ENCODE measurements at regions not wholly inside any gene's neighbourhood (a gene's known extent, or its start where the extent isn't known, plus 50 kb on each side); places are given as distances from the start of the nearest gene placed in this dataset.
A peak's percentile ranks its signal among the peaks of the same experiment; 100 is the strongest.
"Not testable (repeated sequence)": the region's sequence is repeated elsewhere in the genome, so short reads cannot be mapped to it uniquely, and the experiment has no call there.

DNA sequence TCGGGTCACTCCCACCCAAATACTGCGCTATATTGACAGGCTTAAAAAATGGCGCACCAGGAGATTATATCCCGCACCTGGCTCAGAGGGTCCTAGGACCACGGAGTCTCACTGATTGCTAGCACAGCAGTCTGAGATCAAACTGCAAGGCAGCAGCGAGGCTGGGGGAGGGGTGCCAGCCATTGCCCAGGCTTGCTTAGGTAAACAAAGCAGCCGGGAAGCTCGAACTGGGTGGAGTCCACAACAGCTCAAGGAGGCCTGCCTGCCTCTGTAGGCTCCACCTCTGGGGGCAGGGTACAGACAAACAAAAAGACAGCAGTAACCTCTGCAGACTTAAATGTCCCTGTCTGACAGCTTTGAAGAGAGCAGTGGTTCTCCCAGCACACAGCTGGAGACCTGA lies 2277.3 kb upstream of the ACO1 start:
- not testable (repeated sequence) for DNase-seq

DNA sequence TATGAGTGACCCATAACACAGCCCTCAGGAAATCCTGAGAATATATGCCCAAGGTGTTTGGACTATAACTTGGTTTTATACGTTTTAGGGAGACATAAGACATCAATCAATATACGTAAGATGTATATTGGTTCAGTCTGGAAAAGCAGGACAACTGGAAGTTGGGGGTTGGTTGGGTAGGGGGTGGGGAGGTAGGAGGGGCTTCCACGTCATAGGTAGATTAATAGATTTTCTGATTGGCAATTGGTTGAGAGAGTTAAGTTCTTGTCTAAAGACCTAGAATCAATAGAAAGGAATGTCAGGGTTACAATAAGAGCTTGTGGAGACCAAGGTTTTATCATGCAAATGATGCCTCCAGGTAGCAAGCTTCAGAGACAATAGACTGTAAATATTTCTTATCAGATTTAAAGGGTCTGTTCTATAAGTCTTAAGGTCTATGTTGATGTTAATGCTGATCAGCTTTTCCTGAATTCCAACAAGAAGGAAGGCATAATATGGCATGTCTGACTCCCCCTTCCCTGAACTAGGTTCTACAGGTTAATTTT lies 2267.7 kb upstream of the ACO1 start:
- DNase-seq, result no peak

- DNase-seq, result no peak
Observed at GRCh38 chr9:30120666-30121065, 2263.8 kb upstream of the ACO1 start.

- DNase-seq, result no peak
Observed at GRCh38 chr9:30121611-30122010, 2262.8 kb upstream of the ACO1 start.

- no peak for DNase-seq
Observed at GRCh38 chr9:30125881-30126280, 2258.6 kb upstream of the ACO1 start.

- no peak for DNase-seq
Observed at GRCh38 chr9:30127371-30127770, 2257.1 kb upstream of the ACO1 start.

DNA sequence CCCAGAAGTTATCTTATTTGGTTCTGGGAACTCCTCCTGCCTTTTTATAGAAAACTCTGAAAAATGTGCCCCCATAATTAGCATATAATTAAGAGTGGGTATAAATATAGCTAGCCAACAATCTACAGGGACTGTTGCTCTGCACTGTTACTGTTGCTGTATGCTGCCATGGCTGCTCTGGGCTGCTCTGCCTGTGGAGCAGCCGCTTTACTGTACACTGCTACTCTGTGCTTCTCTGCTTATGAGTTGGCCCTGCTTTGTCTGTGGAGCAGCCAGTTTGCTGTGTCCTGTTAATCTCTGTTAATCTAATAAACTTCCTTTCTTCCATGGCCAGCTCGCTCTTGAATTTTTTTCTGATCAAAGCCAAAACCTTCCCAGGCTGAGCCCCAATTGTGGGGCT lies 2244.0 kb upstream of the ACO1 start:
- no peak for DNase-seq

GRCh38 chr9:30160570-30160969 lies 2223.9 kb upstream of the ACO1 start:
- DNase-seq, result no peak

DNA sequence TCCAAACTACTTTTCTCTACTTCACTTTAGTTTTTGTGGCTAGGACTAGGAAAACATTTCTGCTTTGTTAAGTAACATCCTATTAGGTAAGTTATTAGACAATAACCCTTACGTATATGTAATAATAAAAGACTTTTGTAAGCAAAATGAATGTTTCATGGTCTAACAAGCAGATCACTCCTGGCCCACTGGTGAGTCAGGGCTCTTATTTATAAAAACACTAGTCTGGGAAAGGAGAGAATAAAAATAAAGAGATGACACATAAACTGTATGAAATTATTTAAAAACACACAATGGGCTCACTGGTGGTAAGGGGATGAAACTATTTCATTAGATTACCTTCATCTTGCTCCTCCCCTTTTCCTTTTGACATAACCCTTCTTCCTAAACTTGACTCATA lies 2212.2 kb upstream of the ACO1 start:
- no peak for DNase-seq

- no peak for DNase-seq
Observed at GRCh38 chr9:30178610-30179009, 2205.8 kb upstream of the ACO1 start.

DNA sequence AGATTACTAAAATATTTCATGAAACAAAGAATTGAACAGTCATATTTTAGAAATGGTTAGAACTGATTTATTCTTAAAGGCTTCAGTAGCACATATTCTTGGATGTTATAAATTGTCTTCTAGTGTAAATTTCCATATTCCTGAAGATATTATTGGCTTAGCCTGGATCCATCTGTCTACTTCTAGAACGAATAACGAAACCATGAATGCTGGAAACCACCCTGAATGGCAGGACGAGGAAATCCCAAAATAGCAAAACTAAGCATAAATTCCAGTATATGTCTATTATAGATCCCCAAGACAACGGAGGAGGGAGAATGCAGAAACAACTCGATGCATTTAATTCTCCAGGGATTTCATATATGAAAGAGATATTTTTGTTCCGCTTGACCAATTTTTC lies 2191.0 kb upstream of the ACO1 start:
- no peak for DNase-seq

- no peak for DNase-seq
Observed at GRCh38 chr9:30196941-30197340, 2187.5 kb upstream of the ACO1 start.

DNA sequence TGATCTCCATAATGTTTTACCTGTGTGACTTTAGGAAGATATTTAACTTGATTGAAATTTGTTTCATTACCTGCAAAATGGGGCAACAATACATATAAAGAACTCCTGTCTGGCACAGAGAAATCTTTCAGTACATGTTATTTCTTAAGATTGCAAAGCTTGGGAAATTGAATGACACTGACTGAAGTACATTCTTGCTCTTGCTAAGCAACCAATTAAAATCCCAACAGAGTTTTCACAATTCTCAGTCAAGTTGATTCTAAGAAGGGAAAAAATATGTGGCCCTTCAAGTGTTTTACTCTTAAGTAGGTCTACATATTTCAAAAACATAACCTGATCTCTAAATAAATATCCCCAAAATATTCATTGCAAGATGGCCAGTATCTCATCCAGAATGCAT lies 2187.0 kb upstream of the ACO1 start:
- DNase-seq, result no peak

GRCh38 chr9:30197954-30198353 lies 2186.5 kb upstream of the ACO1 start:
- DNase-seq, result peak; percentile 57

DNA sequence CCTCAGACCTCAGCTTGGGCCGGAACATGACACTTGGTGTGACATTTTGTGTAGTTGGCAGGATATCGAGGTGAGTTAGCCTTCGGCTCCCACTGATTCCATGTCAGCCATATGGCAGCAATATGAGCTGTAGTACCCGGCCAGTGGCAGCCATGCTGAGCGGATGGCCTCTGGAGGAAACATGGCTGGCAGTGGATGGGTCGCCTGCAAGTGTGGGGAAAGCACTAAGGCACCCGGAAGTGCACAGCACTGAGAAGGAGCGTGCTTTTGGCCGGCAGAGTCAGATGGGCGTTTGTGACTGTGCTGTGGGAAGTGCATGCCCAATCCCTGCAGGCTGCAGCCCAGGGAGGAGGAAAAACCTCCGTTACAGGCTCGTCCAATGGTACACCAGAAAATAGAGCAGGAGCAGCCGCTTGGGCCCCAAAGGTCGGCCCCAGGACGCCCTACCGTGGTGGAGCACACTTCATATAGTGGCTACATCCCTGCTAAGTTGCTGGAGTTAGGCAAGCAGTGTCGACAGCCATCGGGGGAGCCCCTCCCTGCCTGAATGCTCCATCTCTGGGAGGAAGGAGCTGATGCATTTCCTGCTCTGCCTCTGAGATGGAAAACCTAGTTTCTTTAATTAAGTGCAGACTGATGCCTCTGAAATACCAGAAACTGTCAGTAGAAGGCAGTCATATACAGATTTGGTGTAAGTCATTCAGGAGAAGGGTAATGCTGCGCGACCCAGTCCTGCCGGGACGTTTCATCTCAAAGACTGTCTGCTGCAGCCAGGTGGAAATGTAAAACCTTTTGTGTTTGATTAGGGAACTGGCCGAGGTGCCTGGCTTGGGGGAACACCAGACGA lies 2185.8 kb upstream of the ACO1 start:
- no peak for DNase-seq

GRCh38 chr9:30201024-30201423 lies 2183.4 kb upstream of the ACO1 start:
- DNase-seq, result no peak

GRCh38 chr9:30235068-30235467 lies 2149.4 kb upstream of the ACO1 start:
- no peak for DNase-seq

DNA sequence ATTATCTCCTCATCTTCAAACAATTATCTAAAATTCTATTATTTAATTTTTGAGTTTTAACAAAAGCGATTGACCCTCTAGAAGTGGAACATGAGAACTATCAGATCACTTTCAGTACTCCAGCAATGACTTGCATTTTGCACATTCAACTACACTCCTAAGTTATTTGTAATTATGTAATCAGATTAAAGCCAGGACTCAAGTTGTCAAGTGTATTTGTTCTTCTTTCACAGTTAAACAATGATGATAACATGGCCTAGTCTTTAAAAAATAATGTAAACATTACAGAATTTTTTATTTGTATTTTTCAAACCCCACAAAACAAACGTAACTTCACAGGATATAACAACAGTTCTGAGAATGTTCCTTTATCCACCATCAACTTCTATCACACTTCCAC lies 2148.9 kb upstream of the ACO1 start:
- peak; percentile 59 for DNase-seq

DNA sequence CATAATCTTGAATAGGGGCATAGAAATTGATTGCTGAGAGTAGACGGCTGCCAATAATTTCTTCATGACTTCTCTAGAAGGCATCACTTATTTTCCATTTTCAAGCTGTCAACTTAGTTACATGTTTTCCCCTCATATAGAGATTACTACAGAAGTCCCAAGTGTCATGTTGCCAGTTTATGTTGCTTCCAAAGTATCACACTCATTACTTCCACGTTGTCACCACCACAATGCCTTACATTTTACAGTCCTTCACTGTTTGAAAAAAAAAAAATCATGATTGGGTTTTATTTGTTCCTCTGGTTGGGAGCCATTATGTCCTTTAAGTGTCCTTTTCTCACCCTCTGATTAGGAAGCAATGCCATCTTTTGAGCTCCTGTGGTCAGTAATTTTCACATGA lies 2144.6 kb upstream of the ACO1 start:
- no peak for DNase-seq

- DNase-seq, result no peak
Observed at GRCh38 chr9:30243467-30243866, 2141.0 kb upstream of the ACO1 start.

DNA sequence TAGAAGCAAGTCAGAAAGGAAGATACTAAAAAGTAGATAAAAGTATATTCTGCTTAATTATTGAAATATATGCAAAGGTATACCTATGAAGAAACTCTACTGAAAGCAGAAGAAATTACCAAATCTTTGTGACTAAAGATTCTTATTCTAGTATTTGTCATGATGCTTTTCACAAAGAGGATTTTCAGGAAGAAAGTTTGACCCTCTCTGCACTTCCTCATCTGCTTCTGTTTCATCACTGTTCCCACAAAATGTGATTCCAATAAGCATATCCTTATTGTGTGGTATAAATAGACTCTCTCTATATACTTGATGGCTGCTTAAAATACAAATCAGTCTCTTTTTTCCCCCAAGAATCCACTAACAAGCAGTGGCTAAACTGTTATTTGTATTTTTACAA lies 2139.6 kb upstream of the ACO1 start:
- DNase-seq, result no peak

GRCh38 chr9:30250872-30251271 lies 2133.6 kb upstream of the ACO1 start:
- DNase-seq, result no peak

DNA sequence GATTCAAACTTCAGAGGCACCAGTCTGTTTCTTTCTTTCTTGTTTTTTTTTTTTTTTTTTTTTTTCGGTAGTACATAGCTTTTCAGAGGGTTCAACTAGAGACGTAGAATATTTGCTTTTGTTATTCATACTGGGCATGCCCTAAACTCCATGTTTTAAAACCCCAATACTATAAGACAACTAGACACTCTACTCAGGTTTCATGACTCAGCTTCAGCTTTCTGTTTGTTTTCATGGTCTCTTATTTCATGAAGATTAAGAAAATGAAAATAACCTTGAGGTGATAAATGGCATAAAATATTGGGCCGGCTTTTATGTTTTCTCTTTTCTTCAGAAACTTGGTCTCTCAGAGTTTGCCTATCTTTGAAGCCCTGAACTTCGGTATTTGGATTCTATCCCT lies 2126.3 kb upstream of the ACO1 start:
- DNase-seq, result no peak

DNA sequence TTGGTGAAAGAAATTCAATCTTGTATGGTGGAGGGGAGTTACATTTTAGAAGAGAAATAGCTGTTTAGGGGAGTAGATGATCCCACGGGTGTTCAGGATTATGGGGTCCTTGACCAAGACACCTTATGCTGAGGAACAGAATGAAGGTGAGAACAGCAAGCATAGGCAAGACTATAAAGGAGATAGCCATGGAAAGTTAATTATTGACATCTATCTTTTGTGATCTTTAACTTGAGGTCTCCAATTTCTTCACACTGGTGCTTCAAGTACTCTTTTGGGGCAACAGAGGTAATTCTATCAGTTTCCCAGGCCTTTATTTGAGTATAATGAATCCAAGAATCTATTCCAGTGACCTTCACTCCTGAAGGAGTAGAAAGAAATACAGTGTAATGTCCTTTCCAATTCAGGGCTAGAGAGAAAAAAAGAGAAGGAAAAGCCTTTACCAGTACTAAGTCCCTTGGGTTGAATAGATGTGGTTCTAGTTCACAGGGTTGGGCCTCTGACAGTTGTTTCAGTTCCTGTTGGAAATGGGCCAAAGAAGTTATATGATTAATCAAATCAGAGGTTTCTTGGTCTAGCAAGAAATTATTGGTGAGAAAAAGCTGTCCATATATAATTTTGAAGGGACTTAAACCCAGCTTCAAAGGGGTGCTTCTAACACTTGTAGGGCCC lies 2104.1 kb upstream of the ACO1 start:
- no peak for DNase-seq
